CD14-positive monocyte (primary cell): ENCODE measurements at regions not wholly inside any gene's neighbourhood (a gene's known extent, or its start where the extent isn't known, plus 50 kb on each side); places are given as distances from the start of the nearest gene placed in this dataset.

Experiments used
- DNase-seq, 3 donors: peaks; one replicate each; pipeline ENCODE4 v3.0.0-alpha.2; 2011 to 2022
- H2AFZ ChIP-seq: 2 replicates; pipeline ENCODE4 v1.6.0; 2012; ENCODE audit warnings: mild to moderate bottlenecking, low read depth, low read length, inconsistent platforms; ENCODE audit not compliant: insufficient read depth, poor library complexity, severe bottlenecking
- H3K27ac ChIP-seq, 2 donors: 1 replicate in 1 of 2; 2 replicates in 1 of 2; pipeline ENCODE4 v1.5.1; 2012 to 2013; ENCODE audit warnings: low read length in 2 of 2, control low read depth in 1 of 2, inconsistent platforms in 1 of 2, low read depth in 1 of 2, mild to moderate bottlenecking in 1 of 2
- H3K27me3 ChIP-seq, 2 donors: one replicate each; pipeline versions ENCODE4 v1.6.0 to v1.6.1; 2011 to 2013; ENCODE audit warnings: low read length in 2 of 2; ENCODE audit not compliant: control insufficient read depth in 2 of 2, insufficient read depth in 2 of 2
- H3K36me3 ChIP-seq, 2 donors: replicated peaks in 1 of 2; 1 replicate in 1 of 2; 2 replicates in 1 of 2; pipeline versions ENCODE4 v1.5.1 to v1.6.1; 2012 to 2013; ENCODE audit warnings: low read length in 2 of 2, control low read depth in 1 of 2, inconsistent platforms in 1 of 2, mild to moderate bottlenecking in 1 of 2; ENCODE audit not compliant: insufficient read depth in 2 of 2, control insufficient read depth in 1 of 2
- H3K4me1 ChIP-seq, 2 donors: 1 replicate in 1 of 2; 2 replicates in 1 of 2; pipeline versions ENCODE4 v1.5.1 to v1.6.1; 2012 to 2013; ENCODE audit warnings: low read length in 2 of 2, control low read depth in 1 of 2, inconsistent platforms in 1 of 2, mild to moderate bottlenecking in 1 of 2, moderate library complexity in 1 of 2; ENCODE audit not compliant: insufficient read depth in 2 of 2, control insufficient read depth in 1 of 2
- H3K4me2 ChIP-seq: replicated peaks from 2 replicates; pipeline ENCODE3; 2012; ENCODE audit warnings: low read length, moderate library complexity, mild to moderate bottlenecking; ENCODE audit not compliant: poor library complexity, severe bottlenecking; ENCODE audit errors: extremely low read depth
- H3K4me3 ChIP-seq, 3 experiments: fragments of 200-600 bp in 1 of 3; sonication (generic) in 1 of 3; replicated peaks in 1 of 3; 1 replicate in 2 of 3; 2 replicates in 1 of 3; pipeline ENCODE4 v1.5.1; 2011 to 2013; ENCODE audit warnings: low read length in 3 of 3, mild to moderate bottlenecking in 3 of 3, control low read depth in 2 of 3, low read depth in 2 of 3, inconsistent platforms in 1 of 3, moderate library complexity in 1 of 3
- H3K79me2 ChIP-seq: 2 replicates; pipeline ENCODE4 v1.6.0; 2012; ENCODE audit warnings: mild to moderate bottlenecking, control low read depth, inconsistent platforms, low read length, moderate library complexity; ENCODE audit not compliant: insufficient read depth
- H3K9ac ChIP-seq: 2 replicates; pipeline ENCODE4 v1.6.0; 2017; ENCODE audit warnings: low read length, mild to moderate bottlenecking; ENCODE audit not compliant: insufficient read depth, poor library complexity, severe bottlenecking
- H3K9me3 ChIP-seq, 2 donors: replicated peaks in 1 of 2; 1 replicate in 1 of 2; 2 replicates in 1 of 2; pipeline versions ENCODE4 v1.5.1 to v1.6.1; 2012 to 2013; ENCODE audit warnings: low read length in 2 of 2, control low read depth in 1 of 2; ENCODE audit not compliant: control insufficient read depth in 1 of 2, insufficient read depth in 1 of 2
- H4K20me1 ChIP-seq: 2 replicates; pipeline ENCODE4 v1.6.0; 2012; ENCODE audit warnings: mild to moderate bottlenecking, low read length, control low read depth, moderate library complexity; ENCODE audit not compliant: insufficient read depth
- H3K27ac Mint-ChIP-seq, 7 donors: one replicate each; pipeline ENCODE4 v1.8.0; 2020; ENCODE audit warnings: mild to moderate bottlenecking in 7 of 7, mixed read lengths in 7 of 7, moderate library complexity in 6 of 7, inconsistent platforms in 2 of 7
- H3K27me3 Mint-ChIP-seq, 3 donors: one replicate each; pipeline ENCODE4 v1.8.0; 2021 to 2022; ENCODE audit warnings: low read depth in 3 of 3, mild to moderate bottlenecking in 3 of 3, mixed read lengths in 3 of 3, moderate library complexity in 3 of 3, inconsistent platforms in 1 of 3
- H3K36me3 Mint-ChIP-seq, 2 donors: one replicate each; pipeline ENCODE4 v1.8.0; 2020; ENCODE audit warnings: mixed read lengths in 2 of 2, inconsistent platforms in 1 of 2, mild to moderate bottlenecking in 1 of 2
- H3K4me1 Mint-ChIP-seq: one replicate; pipeline ENCODE4 v1.8.0; 2020; ENCODE audit warnings: mild to moderate bottlenecking, mixed read lengths
- H3K4me3 Mint-ChIP-seq, 2 donors: one replicate each; pipeline ENCODE4 v1.8.0; 2020; ENCODE audit warnings: mild to moderate bottlenecking in 2 of 2, mixed read lengths in 2 of 2, moderate library complexity in 1 of 2
- H3K9me3 Mint-ChIP-seq, 7 donors: one replicate each; pipeline ENCODE4 v1.8.0; 2020 to 2022; ENCODE audit warnings: mixed read lengths in 7 of 7, mild to moderate bottlenecking in 6 of 7, moderate library complexity in 6 of 7, inconsistent platforms in 2 of 7
- WGBS: methylation state at CpG from one replicate; pipeline ENCODE4 v1.1.5; 2013; ENCODE audit warnings: missing lambda C conversion rate; ENCODE audit not compliant: insufficient coverage; 5-methylcytosine and 5-hydroxymethylcytosine counted together
- intact Hi-C, 2 donors: fragments of 100-400 bp; cut with micrococcal nuclease; formaldehyde crosslinking; loops; one replicate each; pipeline versions ENCODE4 v1.15.0 to v1.15.1; 2023
- TF ChIP-seq, protein P1 (sequence below): fragments of 200-600 bp; IDR thresholded peaks from one replicate; pipeline ENCODE4 v1.8.0; 2022; ENCODE audit warnings: antibody characterized with exemption, mild to moderate bottlenecking

DNA sequence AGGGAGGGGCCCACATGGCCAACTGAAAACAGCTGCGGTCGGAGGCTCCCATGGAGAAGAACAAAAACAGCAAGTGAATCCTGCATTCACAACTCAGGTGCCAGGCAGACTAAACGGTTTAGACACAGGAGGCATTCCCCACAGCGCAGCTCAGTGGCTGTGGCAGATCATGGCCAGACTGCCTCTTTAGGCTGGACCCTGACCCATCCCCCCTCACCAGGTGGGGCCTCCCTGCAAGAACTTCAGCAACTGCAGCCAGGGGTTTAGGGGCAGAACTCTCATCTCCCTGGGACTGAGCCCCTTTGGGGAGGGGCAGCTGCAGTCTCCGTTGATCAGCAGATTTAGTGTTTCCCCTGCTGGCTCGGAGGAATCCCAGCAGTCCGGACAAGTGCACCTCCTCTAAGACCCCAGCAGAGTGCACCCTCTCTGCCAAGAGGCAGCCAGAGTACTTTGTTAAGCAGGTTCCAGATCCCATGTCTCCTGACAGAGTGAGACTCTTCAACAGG lies 346.7 kb downstream of the SS18 start:
- WGBS = 94% methylated on average over 7 of the region's 7 CpGs
- Histone ChIP-seq H3K9ac (no peak overlapping the region), H4K20me1 (no peaks in the 10 kb centered on the region), H3K27me3 (no peaks in the 10 kb centered on the region), H2AFZ (no peak overlapping the region), H3K27ac (no peak overlapping the region), H3K4me2 (no peak overlapping the region), H3K79me2 (no peaks in the 10 kb centered on the region), H3K4me3 (no peak overlapping the region), H3K36me3 (no peaks in the 10 kb centered on the region), H3K4me1 (no peaks in the 10 kb centered on the region), H3K9me3 (peaks cover 0 to 7% of the 10 kb centered on the region in 2 donors)
- no peak for DNase-seq
- Mint-ChIP-seq H3K27ac (no peak overlapping the region), H3K4me1 (no peaks in the 10 kb centered on the region), H3K36me3 (no peaks in the 10 kb centered on the region), H3K4me3 (no peak overlapping the region), H3K9me3 (peaks cover 3 to 20% (median 10%) of the 10 kb centered on the region in 7 donors), H3K27me3 (peaks cover 0 to 2% (median 1%) of the 10 kb centered on the region in 3 donors)
- TF ChIP-seq, protein P1, sequence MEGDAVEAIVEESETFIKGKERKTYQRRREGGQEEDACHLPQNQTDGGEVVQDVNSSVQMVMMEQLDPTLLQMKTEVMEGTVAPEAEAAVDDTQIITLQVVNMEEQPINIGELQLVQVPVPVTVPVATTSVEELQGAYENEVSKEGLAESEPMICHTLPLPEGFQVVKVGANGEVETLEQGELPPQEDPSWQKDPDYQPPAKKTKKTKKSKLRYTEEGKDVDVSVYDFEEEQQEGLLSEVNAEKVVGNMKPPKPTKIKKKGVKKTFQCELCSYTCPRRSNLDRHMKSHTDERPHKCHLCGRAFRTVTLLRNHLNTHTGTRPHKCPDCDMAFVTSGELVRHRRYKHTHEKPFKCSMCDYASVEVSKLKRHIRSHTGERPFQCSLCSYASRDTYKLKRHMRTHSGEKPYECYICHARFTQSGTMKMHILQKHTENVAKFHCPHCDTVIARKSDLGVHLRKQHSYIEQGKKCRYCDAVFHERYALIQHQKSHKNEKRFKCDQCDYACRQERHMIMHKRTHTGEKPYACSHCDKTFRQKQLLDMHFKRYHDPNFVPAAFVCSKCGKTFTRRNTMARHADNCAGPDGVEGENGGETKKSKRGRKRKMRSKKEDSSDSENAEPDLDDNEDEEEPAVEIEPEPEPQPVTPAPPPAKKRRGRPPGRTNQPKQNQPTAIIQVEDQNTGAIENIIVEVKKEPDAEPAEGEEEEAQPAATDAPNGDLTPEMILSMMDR = no peak
- intact Hi-C loops = no loop called here

DNA sequence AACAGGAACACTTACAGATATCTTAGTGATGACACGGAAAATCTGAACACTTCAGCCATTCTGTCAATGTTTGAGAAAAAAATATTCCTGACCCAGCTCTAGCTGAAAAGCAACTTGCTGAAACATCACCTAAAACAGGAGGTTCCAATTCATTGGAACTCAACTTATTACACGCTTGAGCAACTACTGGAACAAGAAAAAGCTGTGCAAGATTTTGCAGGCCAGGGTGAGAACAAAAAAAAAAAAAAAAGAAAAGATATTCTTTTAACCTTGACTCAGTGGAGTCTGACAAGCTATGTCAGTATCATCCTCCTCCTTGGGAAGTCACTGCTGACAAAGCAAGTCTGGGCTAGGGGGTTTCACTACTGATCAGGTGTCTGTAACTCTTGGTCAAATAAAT lies 351.0 kb downstream of the SS18 start:
- TF ChIP-seq, protein P1 = no peak
- no peak overlapping the region for H3K4me2 ChIP-seq
- H3K9me3 ChIP-seq = peaks cover 0 to 11% of the 10 kb centered on the region in 2 donors
- no peak overlapping the region for H3K4me3 ChIP-seq
- H3K36me3 ChIP-seq = no peaks in the 10 kb centered on the region
- no peak overlapping the region for H3K4me3 Mint-ChIP-seq
- peaks cover 0 to 2% (median 1%) of the 10 kb centered on the region in 3 donors for H3K27me3 Mint-ChIP-seq
- no peak overlapping the region for H2AFZ ChIP-seq
- intact Hi-C loops = no loop called here
- DNase-seq = no peak
- no peak overlapping the region for H3K27ac ChIP-seq
- H3K79me2 ChIP-seq = no peaks in the 10 kb centered on the region
- H3K9ac ChIP-seq = no peak overlapping the region
- no peaks in the 10 kb centered on the region for H4K20me1 ChIP-seq
- no peaks in the 10 kb centered on the region for H3K4me1 Mint-ChIP-seq
- no peaks in the 10 kb centered on the region for H3K36me3 Mint-ChIP-seq
- 86% methylated on average over 1 of the region's 2 CpGs for WGBS
- no peaks in the 10 kb centered on the region for H3K4me1 ChIP-seq
- peaks cover 0 to 23% (median 8%) of the 10 kb centered on the region in 7 donors for H3K9me3 Mint-ChIP-seq
- no peak overlapping the region for H3K27ac Mint-ChIP-seq
- H3K27me3 ChIP-seq = no peaks in the 10 kb centered on the region
